Left cardiac atrium (tissue), 4 donors: ENCODE measurements at regions not wholly inside any gene's neighbourhood (a gene's known extent, or its start where the extent isn't known, plus 50 kb on each side); places are given as distances from the start of the nearest gene placed in this dataset.

Experiments
- ATAC-seq, 2 donors: fragments of 200-7000 bp; cut with Tn5 transposase; one replicate each; pipeline ENCODE4 v1.9.1; 2020; ENCODE audit warnings: mild to moderate bottlenecking in 2 of 2, moderate library complexity in 2 of 2
- DNase-seq: peaks from one replicate; pipeline ENCODE4 v3.0.0-alpha.2; 2020
- intact Hi-C, 2 donors: fragments of 100-400 bp; cut with DNase I; formaldehyde crosslinking; loops; one replicate each; pipeline versions ENCODE4 v1.14.1 to v1.15.1; 2022 to 2023
- donor health status: DM: no; HTN: yes; CAD: no.
- donor health status: DM: no; HTN: yes; CAD: no; lungs with severe emphysema.
- donor health status: DM: yes; HTN: yes; CAD: no.
- donor health status: Dilated cardiomyopathy.

GRCh38 chr2:116645155-116645554 lies 1169.3 kb upstream of the DDX18 start:
- intact Hi-C loops, result no loop called here
- ATAC-seq, result no peak

DNA sequence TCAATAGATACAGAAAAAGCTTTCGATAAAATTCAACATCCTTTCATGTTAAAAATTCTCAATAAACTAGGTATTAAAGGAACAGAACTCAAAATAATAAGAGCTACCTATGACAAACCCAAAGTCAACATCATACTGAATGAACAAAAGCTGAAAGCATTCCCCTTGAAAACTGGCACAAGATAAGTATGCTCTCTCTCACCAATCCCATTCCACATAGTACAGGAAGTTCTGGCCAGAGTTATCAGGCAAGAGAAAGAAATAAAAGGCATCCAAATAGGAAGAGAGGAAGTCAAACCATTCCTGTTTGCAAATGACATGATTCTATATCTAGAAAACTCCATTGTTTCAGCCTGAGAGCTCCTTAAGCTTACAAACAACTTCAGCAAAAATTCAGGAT lies 1145.8 kb upstream of the DDX18 start:
- ATAC-seq, result no peak
- intact Hi-C loops, result no loop called here
- no peak for DNase-seq

More at GRCh38 chr2:116645155-116645554, 1169.3 kb upstream of the DDX18 start:
- no peak for DNase-seq

- DNase-seq, result no peak
- intact Hi-C loops, result no loop called here
- no peak for ATAC-seq
Measured at GRCh38 chr2:116669782-116670181, 1144.7 kb upstream of the DDX18 start.

- intact Hi-C loops, result no loop called here
- ATAC-seq (no peak), DNase-seq (no peak)
Measured at GRCh38 chr2:116674188-116674587, 1140.3 kb upstream of the DDX18 start.

DNA sequence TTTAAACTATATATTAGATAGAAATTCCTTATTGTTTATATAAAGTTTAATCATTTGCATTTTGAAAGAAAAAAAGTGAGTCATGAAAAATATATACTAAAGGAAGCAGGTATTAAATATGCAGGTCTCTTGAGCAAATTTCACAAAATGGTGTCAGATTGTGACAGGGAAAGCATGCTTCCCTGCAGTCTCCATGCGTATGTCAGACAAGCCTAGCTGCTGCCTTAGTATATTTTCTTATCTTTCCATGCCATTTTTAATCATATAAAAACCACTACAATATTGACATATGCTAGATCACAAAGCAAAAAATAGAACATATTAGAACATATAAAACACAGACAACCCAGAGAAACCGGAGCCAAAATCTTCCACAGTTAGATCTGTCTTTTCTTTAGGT lies 1137.7 kb upstream of the DDX18 start:
- ATAC-seq, result no peak
- DNase-seq, result no peak
- intact Hi-C loops, result no loop called here

GRCh38 chr2:116680256-116680936 lies 1134.1 kb upstream of the DDX18 start:
- DNase-seq, result no peak
- no peak for ATAC-seq
- intact Hi-C loops, result no loop called here

- ATAC-seq, result no peak
- DNase-seq, result no peak
- intact Hi-C loops, result no loop called here
Measured at GRCh38 chr2:116687371-116687770, 1127.1 kb upstream of the DDX18 start.

- intact Hi-C loops, result no loop called here
- no peak for ATAC-seq
Measured at GRCh38 chr2:116692988-116693387, 1121.5 kb upstream of the DDX18 start.

GRCh38 chr2:116696223-116696622 lies 1118.3 kb upstream of the DDX18 start:
- intact Hi-C loops, result no loop called here
- ATAC-seq (no peak), DNase-seq (no peak)

More at GRCh38 chr2:116692988-116693387, 1121.5 kb upstream of the DDX18 start:
- no peak for DNase-seq

- ATAC-seq (no peak), DNase-seq (no peak)
- intact Hi-C loops, result no loop called here
Measured at GRCh38 chr2:116696903-116697302, 1117.6 kb upstream of the DDX18 start.

- intact Hi-C loops, result no loop called here
Measured at GRCh38 chr2:116706396-116706795, 1108.1 kb upstream of the DDX18 start.

GRCh38 chr2:116716038-116716437 lies 1098.5 kb upstream of the DDX18 start:
- ATAC-seq, result no peak
- DNase-seq, result no peak
- intact Hi-C loops, result no loop called here

More at GRCh38 chr2:116706396-116706795, 1108.1 kb upstream of the DDX18 start:
- no peak for DNase-seq
- no peak for ATAC-seq

DNA sequence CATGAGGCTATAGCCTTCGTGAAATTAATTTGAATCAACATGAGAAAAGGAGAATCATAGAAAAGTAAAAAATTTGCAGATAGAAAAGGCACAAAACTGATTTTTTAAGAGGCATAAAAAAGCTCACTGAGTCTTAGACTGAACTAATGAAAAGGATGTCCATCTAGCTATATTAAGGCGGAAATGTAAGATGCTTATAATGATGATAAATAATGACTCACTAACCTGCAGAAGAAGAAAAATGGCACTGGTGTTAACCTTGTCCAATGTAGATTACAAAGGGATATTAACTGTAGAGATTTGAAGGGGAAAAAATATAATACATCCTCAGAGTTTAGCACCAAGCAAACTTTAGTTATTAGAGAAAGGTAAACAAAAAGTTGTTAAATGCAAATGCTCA lies 1098.0 kb upstream of the DDX18 start:
- intact Hi-C loops, result no loop called here
- DNase-seq, result no peak
- no peak for ATAC-seq

- intact Hi-C loops, result no loop called here
- ATAC-seq (no peak), DNase-seq (no peak)
Measured at GRCh38 chr2:116717832-116718231, 1096.7 kb upstream of the DDX18 start.

DNA sequence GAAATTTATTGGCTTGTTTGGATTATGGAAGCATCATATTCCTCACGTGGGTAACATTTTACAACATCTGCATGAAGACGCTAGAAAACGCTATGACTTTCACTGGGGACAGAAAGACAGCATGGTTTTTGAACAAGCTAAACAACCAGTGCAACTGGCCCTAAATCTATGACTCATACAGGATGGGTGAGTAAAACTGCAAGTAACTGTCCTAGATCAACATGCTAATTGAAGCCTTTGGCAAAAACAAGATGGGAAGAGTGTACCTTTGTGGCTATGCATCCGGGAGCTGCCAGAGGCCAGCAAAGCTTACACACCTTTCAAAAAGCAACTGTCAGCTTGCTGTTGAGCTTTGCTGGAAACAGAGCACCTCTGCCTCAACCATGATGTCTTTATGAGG lies 1096.0 kb upstream of the DDX18 start:
- ATAC-seq, result no peak
- intact Hi-C loops, result no loop called here
- no peak for DNase-seq

DNA sequence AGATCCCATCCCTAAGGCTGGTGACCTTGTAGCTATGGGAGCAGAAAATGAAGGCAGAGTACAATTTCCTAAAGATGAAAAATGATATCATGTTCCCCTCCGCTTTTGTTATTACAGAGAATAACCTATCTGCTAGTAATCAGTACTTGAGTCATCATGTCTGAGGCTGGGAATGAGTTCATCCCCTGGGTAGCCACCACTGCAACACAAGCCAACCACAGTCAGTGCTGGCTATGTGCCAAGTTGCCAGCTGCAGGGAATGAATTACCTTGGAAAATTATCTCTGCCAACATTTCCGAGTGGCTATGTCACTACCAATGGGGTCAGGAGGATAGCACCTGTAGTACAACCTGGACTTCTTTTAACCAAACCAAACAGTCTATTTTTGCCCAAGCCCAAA lies 1094.7 kb upstream of the DDX18 start:
- no peak for ATAC-seq
- no peak for DNase-seq
- intact Hi-C loops, result no loop called here

GRCh38 chr2:116724550-116724949 lies 1089.9 kb upstream of the DDX18 start:
- DNase-seq (no peak), ATAC-seq (no peak)
- intact Hi-C loops, result no loop called here

DNA sequence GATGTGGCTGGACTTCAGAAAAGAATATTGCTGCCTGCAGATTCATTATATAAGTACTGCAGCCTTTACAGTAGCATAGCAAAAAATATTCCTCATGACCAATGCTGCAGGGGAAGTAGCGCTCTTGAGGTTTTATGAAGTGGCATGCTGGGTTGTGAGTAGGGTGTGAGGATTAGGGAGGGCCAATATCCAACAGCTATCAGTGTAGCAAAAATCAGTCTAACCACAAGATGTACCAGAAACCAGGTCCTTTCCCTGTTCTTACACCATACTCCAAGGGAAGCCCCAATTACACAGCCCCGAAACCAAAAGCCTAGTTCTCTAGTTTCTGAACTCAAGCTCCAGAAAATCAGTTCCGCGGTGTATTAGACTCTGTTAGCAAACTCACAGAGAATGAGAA lies 1082.2 kb upstream of the DDX18 start:
- DNase-seq, result no peak
- ATAC-seq, result no peak
- intact Hi-C loops, result no loop called here

DNA sequence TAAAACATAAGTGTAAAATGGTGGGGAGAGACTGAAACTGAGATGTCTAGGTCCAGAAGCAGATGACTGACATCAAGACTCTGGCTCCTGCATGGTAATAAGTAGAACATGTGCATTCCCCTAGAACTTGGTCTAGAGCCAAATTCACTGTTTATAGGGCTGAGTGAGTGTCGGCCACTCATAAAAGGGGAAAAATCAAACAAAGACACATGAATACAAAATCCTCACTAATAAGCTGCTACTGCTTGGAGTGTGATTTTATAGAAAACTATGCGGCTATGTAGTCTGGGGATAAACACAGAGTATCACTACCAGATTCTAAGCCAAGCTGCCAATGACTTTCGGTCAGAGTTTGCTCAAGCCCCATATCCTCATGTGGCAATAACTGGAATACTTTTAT lies 1080.8 kb upstream of the DDX18 start:
- DNase-seq, result no peak
- intact Hi-C loops, result no loop called here
- ATAC-seq, result no peak

GRCh38 chr2:116737951-116738350 lies 1076.5 kb upstream of the DDX18 start:
- DNase-seq, result no peak
- no peak for ATAC-seq
- intact Hi-C loops, result loop anchor here in 1 of 2 donors (2.0 kb wide), 1 partner anchor 17 kb away; no protein-coding TSS in a partner anchor

GRCh38 chr2:116747103-116747502 lies 1067.4 kb upstream of the DDX18 start:
- DNase-seq (no peak), ATAC-seq (no peak)
- intact Hi-C loops, result no loop called here

- no peak for DNase-seq
- intact Hi-C loops, result no loop called here
- no peak for ATAC-seq
Measured at GRCh38 chr2:116749994-116750393, 1064.5 kb upstream of the DDX18 start.
